ENCODE measurements at regions not wholly inside any gene's neighbourhood (a gene's known extent, or its start where the extent isn't known, plus 50 kb on each side); places are given as distances from the start of the nearest gene placed in this dataset.

DNA sequence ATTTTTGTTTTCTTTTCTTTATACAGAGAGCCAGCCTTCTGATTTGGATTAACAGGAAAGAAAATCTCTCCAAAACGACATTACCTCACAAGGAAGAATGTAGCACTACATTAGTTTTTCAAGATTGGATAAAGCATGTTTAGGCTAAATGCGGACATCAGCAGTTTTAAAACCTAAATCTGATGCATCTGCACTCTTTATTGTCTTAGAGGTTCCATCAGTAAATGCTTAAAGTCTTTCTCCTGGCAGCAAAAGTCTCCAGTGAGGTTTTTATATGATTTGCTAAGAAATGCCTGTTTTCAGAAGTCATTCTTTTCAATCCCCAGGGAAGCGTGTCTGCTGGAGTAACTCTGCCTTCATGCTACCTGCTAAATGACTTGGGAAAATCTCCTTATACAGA, 912.9 kb upstream of the INTU start:
- no peak for DNase-seq (ENCODE audit: low read depth)
- no peak overlapping the region for H3K4me3 ChIP-seq (ENCODE audit: low read depth, low read length)
- TF ChIP-seq CTCF (conservative IDR thresholded peaks at IDR 0.05; ENCODE audit: low read depth, low read length), result no peak

DNA sequence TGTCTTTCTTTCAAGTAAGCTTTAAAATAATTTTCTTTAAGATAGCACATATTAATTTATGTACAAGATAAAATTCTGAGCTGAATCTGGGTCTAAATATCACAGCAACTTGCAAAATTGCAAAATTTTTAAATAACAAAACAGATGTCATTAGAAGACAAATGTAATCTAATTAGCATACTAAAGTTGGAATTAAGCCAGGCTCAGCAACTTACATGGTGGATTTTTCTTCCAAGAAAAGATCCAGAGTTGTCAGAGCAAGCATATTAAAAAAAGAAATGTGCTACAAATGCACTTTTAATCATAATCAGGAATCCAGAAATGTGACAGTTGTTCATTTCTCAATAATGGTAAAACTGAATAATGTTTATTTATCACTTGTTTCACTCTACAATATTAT, 906.9 kb upstream of the INTU start:
- no peak overlapping the region for H3K4me3 ChIP-seq (ENCODE audit: low read depth, low read length)
- DNase-seq (ENCODE audit: low read depth), result no peak
- no peak for TF ChIP-seq CTCF (conservative IDR thresholded peaks at IDR 0.05; ENCODE audit: low read depth, low read length)

GRCh38 chr4:126727461-126727860, 905.3 kb upstream of the INTU start:
- no peak overlapping the region for H3K4me3 ChIP-seq (ENCODE audit: low read depth, low read length)
- no peak for TF ChIP-seq CTCF (conservative IDR thresholded peaks at IDR 0.05; ENCODE audit: low read depth, low read length)
- no peak for DNase-seq (ENCODE audit: low read depth)

- no peak overlapping the region for H3K4me3 ChIP-seq (ENCODE audit: low read depth, low read length)
- no peak for DNase-seq (ENCODE audit: low read depth)
- no peak for TF ChIP-seq CTCF (conservative IDR thresholded peaks at IDR 0.05; ENCODE audit: low read depth, low read length)
Measured at GRCh38 chr4:126731062-126731461, 901.7 kb upstream of the INTU start.

DNA sequence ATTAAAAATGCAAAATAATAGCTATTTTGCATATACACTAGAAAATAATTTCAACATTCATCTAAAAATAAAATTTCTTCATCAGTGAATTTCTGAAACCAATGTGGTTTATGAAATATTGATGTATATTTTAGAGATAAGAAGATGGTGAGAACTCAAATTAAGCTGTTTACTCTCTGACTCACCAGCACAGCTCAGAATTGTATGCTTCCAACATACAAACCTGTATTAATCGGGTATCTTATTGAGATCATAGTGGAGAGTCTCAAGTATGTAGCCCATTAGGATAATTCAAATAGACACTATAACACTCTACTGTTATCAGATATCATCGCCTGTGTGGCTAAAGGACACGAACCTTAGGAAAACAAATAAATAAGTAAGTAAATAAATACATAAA, 899.5 kb upstream of the INTU start:
- H3K4me3 ChIP-seq (ENCODE audit: low read depth, low read length), result no peak overlapping the region

DNA sequence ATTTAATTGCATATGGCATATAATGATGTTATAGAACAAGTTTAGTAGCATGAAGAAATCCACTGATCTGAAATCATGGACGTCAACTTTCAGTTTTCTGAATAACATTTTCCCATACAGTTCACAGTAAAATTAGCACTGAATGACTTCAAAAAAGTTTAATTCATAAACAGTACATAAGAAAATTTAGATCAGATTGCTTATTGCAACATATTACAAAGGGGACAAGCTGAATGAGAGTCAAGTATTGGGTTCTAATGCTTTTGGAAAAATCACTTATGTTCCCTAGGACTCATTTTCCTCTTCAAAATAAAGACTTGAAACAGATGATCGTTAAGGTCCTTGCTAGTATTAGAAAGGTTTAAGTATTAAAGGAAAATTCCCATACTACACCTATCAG, 898.3 kb upstream of the INTU start:
- TF ChIP-seq CTCF (conservative IDR thresholded peaks at IDR 0.05; ENCODE audit: low read depth, low read length), result no peak
- H3K4me3 ChIP-seq (ENCODE audit: low read depth, low read length), result no peak overlapping the region
- no peak for DNase-seq (ENCODE audit: low read depth)

More for the DNA sequence above, 899.5 kb upstream of the INTU start:
- no peak for DNase-seq (ENCODE audit: low read depth)
- no peak for TF ChIP-seq CTCF (conservative IDR thresholded peaks at IDR 0.05; ENCODE audit: low read depth, low read length)

DNA sequence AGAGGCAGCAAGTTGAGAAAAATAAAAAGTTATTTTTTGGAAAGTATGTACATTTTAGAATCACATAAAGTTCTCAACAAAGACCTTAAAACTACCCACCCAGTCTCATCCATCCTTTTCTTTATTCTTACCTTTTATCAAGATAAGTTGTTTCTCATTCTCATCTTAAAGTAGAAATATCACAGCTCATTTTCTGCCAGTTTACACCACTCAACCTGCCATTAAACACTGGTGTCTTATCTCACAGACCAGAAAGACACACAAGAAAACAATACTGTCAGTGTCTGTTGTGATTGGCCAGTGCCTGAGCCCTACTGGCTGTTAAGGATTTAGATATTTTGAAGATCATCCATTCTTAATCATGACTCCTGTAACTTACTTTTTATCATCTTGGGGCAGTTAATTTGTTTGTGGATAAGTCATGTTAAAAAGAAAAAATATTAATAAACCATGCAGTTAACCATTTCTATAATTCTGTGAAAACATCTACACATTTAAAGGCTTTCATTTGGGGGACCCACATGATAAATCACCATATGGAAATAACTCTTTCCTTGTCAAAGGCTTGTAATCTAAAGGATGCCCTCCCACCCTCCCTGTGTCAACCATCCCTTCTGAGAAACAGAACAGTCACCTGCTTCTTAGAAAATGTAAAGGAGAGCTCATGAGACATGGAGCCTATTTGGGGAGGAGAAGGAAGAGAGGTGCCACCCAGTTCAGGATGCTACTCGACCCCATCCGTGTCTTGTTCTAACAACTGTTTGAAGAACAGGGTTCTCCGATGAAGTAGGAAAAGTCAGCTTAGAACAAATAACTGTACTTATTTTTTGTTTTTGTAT, 897.2 kb upstream of the INTU start:
- TF ChIP-seq CTCF (conservative IDR thresholded peaks at IDR 0.05; ENCODE audit: low read depth, low read length), result no peak
- no peak overlapping the region for H3K4me3 ChIP-seq (ENCODE audit: low read depth, low read length)
- no peak for DNase-seq (ENCODE audit: low read depth)
